ENCODE measurements at regions not wholly inside any gene's neighbourhood (a gene's known extent, or its start where the extent isn't known, plus 50 kb on each side); places are given as distances from the start of the nearest gene placed in this dataset.
"Not testable (repeated sequence)": the region's sequence is repeated elsewhere in the genome, so short reads cannot be mapped to it uniquely, and the experiment has no call there.

- DNase-seq (ENCODE audit: low spot score) = no peak
Observed at GRCh38 chr4:154032914-154033313, 244.0 kb upstream of the SFRP2 start.

DNA sequence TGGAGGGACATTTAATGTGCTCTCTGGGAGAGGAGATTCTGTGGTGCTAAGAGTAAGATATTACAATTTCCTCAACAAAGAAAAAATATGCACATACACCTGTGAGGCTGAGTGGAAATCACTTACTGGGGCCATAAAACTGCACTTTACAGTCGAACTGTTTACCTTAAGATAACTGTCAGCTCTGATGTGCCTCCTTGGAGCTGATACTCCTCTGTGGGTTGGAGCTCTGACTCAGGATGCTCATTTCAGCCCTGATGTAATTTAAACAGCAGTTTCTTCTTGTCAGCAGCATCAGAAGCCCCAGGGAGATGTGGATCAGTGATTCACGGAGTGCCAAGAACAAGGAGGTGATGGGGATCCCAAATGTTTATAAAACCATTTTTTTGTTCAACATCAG, 241.9 kb upstream of the SFRP2 start:
- no peak for DNase-seq (ENCODE audit: low spot score)

GRCh38 chr4:154030152-154030551, 241.3 kb upstream of the SFRP2 start:
- DNase-seq (ENCODE audit: low spot score) = no peak

DNA sequence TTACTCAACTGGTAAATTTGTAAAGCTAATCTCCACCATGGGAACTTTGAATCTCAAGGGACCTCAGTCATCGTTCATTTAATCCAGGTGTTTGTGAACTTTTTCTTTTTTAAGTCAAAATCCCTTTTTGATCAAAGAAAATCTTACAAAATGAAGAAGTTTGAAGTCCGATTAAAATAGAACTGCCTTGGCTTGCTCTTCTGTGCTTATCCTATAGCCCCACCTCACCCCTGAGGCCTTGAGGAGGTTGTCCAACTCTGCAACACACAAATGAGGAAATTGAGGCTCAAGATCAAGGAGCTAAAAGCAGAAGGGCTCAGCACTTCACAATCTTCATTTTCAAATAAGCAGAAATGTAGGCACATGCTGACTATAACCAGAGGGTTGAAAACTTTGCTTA, 240.3 kb upstream of the SFRP2 start:
- no peak for DNase-seq (ENCODE audit: low spot score)

DNA sequence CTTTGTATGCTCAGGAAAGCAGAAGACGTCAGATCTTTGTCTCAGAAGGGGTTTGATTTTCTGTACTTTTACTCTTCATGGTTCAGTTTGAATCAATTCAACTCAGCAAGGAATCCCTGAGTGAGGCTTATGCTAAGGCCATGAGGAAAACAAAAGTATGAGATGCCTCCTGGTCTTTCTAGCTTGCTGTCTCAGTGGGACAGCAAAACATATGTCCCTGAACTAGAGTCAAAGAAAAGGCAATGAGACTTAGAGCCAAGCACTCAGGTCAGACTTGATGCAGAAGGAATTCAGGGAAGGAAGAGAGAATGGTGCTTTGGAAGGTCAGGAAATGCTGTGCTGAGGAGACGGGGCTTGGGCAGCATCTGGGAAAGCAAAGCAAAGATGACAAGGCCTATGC, 236.2 kb upstream of the SFRP2 start:
- no peak for DNase-seq (ENCODE audit: low spot score)

DNA sequence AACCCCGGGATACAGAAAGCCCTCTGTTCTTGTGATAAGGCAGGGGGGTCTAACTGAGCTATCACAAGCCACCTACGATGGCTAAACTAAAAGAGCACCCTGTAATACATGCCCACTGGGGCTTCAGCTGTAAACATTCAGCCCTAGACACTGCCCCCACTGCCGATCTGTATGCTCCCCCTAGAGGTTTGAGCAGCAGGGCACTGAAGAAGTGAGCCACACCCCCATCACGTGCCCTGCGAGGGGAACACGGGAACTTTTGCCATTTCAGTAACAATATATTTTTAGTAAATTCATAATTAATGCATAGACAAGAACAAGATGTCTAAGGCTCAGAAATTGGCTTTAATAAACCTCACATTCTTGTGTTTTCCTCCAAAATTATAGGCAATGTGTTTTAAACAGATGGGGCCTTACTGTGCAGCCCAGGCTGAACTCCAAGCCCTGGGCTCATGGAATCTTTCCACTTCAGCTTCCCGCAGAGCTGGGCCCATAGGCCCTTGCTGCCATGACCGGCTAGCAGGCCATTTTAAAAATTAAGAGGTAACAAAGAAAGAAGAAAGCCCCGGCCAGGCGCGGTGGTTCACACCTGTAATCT, 235.3 kb upstream of the SFRP2 start:
- DNase-seq (ENCODE audit: low spot score) = no peak

- DNase-seq (ENCODE audit: low spot score) = not testable (repeated sequence)
Observed at GRCh38 chr4:154023671-154024070, 234.8 kb upstream of the SFRP2 start.

DNA sequence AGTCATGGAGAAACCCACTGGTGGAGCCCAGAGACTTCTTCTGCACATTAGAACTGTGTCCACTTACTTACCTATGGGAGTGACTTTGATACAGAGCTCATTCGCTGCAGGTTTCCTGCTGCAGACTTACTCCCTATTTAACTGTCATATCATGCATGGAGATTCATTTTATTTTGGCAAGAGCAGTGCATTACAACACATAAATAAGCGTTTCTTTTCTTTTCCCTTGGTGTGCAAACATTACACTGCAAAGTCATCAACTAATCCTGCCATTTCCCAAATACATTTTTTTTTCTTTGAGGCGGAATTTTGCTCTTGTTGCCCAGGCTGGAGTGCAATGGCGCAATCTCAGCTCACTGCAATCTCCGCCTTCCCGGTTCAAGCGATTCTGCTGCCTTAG, 230.9 kb upstream of the SFRP2 start:
- no peak for DNase-seq (ENCODE audit: low spot score)

- no peak for DNase-seq (ENCODE audit: low spot score)
Observed at GRCh38 chr4:154018659-154019058, 229.8 kb upstream of the SFRP2 start.

DNA sequence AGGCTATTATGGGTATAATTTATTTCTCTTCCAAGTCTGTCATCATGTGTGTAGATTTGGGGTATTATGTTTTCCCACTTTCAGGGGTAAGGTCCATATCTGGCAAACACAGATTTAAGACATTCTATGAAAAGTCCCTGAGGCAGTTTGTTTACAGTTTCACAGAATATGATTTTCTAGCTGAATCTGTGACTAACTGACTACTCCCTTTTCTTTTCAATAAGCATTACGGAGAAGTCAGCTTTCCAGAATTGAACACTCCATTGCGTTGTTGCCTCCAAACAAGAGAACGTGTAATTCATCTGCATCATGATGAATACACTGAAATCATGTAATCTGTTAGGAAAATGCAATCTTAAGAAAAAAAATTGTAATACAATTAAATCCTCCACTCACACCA, 226.7 kb upstream of the SFRP2 start:
- no peak for DNase-seq (ENCODE audit: low spot score)

DNA sequence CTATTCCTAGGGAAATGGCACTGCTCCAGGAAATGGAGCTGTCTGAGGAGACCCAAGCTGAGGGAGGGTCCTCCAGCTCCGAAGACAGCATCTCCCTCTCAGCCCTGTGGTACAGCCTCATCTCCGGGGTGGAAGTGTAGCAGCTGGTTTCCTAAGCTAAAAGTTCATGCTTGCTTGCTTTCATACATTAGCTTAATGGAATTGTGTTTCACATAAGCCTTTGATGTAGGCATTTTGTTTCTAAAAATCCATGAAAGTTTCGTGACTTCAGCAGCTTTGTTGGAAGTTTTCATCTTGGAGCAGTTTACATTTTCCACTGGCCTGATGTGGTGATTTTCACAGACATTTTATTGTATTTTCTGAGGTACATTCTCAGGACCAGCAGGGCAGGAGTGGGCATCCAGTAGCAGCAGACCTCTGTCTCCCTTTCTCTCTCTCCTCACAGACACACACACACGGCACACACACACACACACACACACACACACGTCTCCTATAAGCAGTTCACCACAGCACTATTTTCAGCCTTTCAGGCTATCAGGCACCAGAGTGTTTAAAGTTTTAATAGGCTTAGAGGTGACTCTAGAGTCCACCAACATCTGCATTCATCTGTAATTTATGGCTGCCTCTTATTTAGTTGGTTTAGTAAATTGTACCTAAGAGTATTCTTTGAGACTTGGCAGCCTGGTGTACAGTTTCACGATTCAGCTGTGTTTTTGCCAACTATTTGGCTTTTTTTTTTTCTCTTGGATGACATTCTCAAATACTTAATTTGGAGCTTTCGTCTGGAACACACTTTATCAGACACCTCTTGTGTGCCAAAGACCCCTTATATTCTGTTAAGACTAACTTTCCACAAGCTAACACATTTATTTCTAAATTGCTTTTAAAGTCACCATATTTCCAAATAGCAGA, 225.8 kb upstream of the SFRP2 start:
- DNase-seq (ENCODE audit: low spot score) = no peak

GRCh38 chr4:154013576-154013975, 224.7 kb upstream of the SFRP2 start:
- no peak for DNase-seq (ENCODE audit: low spot score)

GRCh38 chr4:154010371-154010770, 221.5 kb upstream of the SFRP2 start:
- no peak for DNase-seq (ENCODE audit: low spot score)

DNA sequence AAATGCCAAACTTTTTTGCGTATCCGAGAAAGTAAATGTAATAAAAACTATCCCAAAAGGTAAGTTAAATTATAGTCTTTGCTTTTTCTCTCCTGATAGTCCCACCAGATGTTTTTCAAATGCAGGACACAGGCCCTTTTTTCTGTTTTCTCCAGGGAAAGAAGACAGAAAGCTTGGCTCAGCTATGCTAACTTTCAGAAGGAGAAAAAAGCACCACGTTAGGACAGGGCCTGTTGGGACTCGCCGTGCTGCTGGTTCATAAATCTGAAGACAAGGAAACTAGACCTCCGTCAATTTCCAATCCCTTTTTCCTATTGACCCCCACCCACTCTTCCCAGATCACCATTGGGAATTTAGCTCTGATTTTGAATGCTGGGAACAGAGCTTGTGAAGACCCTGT, 220.9 kb upstream of the SFRP2 start:
- DNase-seq (ENCODE audit: low spot score) = no peak

GRCh38 chr4:154009191-154009590, 220.3 kb upstream of the SFRP2 start:
- no peak for DNase-seq (ENCODE audit: low spot score)

- DNase-seq (ENCODE audit: low spot score) = no peak
Observed at GRCh38 chr4:154005171-154005520, 216.3 kb upstream of the SFRP2 start.

DNA sequence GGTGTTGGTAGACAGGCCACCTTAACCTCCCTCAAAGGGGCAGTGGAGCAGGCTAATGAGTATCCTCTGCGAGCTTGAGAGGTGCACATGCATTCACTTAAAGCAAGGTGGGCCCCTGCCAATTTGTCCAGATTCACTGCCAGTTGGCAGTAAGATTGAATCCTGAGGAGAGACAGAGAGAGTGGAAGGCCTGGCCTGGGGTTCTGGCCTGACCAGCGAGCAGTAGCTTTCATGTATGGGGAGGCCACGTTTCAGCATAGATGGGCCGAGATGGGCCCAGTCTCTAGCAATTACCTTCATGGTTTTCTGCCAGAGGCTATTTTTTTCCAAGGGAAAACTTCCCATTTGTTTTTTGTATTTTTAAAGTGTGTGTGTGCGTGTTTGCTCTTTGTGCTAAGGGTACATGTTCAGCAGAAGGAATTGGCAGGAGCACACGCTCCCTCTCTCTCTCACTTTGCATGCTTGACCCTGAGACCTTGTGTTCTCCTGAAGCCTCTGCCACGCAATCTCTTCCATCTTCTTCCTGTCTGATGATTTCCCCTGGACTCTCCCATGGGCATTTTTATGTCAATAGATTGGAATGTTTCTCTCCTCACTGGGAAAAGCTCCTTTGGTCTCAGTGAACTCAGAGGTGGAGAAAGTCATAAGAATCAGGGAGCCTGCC, 215.8 kb upstream of the SFRP2 start:
- DNase-seq (ENCODE audit: low spot score) = no peak

GRCh38 chr4:154004016-154004415, 215.1 kb upstream of the SFRP2 start:
- DNase-seq (ENCODE audit: low spot score) = no peak

- no peak for DNase-seq (ENCODE audit: low spot score)
Observed at GRCh38 chr4:154003378-154003777, 214.5 kb upstream of the SFRP2 start.

GRCh38 chr4:154001193-154001592, 212.3 kb upstream of the SFRP2 start:
- DNase-seq (ENCODE audit: low spot score) = no peak

DNA sequence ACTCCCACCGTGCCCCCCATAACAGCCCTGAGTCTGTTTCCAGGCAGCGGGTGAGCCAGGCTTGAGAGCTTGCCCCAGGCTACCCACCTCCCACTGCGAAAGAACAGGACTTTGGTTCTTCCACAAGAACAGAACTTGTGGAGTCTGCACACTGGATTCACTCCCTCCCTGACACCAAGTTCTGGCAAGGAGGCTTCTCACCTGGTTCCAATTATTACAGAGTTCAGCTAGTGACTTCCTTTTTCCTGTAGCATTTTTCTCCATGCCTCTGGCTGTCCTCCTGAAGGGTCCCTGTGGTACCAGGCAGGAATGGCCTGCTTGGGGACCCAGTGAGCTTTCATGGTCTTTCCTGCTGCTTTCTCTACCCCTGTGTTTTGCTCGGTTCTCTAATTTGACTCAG, 208.6 kb upstream of the SFRP2 start:
- DNase-seq (ENCODE audit: low spot score) = no peak

GRCh38 chr4:153989505-153989904, 200.6 kb upstream of the SFRP2 start:
- no peak for DNase-seq (ENCODE audit: low spot score)
